ENCODE measurements at regions not wholly inside any gene's neighbourhood (a gene's known extent, or its start where the extent isn't known, plus 50 kb on each side); places are given as distances from the start of the nearest gene placed in this dataset.

DNA sequence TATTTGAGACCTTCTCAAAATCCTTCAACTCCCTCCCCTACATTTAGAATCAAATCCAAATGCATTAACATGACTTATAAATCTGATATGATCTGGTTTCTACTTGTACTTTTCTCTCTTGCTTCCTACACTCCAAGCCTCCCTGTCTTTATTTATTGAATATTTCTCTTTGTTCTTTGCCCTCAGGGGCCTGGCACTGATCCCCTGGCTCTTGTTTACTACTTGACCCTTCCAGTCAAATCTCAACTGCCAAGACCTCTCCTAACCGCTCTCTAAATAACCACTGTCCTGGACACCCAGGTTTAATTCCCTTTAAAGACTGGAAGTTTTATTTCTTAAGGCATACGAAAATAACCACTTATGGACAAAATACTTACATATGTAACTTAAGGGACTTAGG, 248.9 kb downstream of the CHRM3 start:
- no peak overlapping the region for H3K23ac ChIP-seq (ENCODE audit: low read length)
- no CpG with 5 or more reads among the region's 2 CpGs for WGBS (ENCODE audit: extremely low coverage, insufficient coverage, insufficient read length)
- H4K91ac ChIP-seq (ENCODE audit: low read depth, low read length): no peak overlapping the region

DNA sequence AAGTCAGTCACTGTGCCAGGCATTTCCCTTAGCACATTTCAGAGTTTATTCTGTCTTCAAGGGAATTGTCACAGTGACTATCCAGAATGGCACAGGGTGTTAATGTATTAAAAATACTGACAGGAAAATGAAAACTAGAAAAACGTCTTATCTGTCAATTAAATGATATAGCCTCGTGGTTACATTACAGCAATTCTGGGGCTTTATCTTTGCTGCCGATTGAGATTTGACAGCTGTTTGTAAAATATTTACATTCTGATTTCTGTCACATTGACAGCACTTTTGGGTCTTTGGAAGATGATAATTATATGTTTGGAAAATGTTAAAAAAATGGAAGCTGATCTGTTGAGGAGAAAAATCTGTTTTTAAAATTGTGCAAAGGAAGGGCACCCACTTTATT, 250.0 kb downstream of the CHRM3 start:
- no peaks in the 10 kb centered on the region for H3K4me1 ChIP-seq (ENCODE audit: control insufficient read depth in 1 of 2, insufficient read depth in 2 of 2, low read length in 2 of 2)
- no peak overlapping the region for H3K9ac ChIP-seq (ENCODE audit: low read length)
- H2BK12ac ChIP-seq (ENCODE audit: low read length): no peak overlapping the region
- H3K9me3 ChIP-seq (ENCODE audit: insufficient read depth, low read depth, low read length): no peaks in the 10 kb centered on the region
- no peak overlapping the region for H2BK5ac ChIP-seq (ENCODE audit: low read depth, low read length, poor library complexity)
- no peaks in the 10 kb centered on the region for H3K79me2 ChIP-seq (ENCODE audit: control insufficient read depth, insufficient read depth, low read length, poor library complexity)
- H3K36me3 ChIP-seq (ENCODE audit: control insufficient read depth in 1 of 2, insufficient read depth in 2 of 2, low read length in 2 of 2): no peaks in the 10 kb centered on the region
- H3K27me3 ChIP-seq (ENCODE audit: insufficient read depth, low read length): no peaks in the 10 kb centered on the region
- no peak overlapping the region for H4K91ac ChIP-seq (ENCODE audit: low read depth, low read length)
- H3K27ac ChIP-seq (ENCODE audit: low read depth, low read length): no peak overlapping the region
- no peak overlapping the region for H3K4me2 ChIP-seq (ENCODE audit: low read length)
- no peak overlapping the region for H2BK120ac ChIP-seq (ENCODE audit: insufficient read depth, low read length, poor library complexity)
- no peak overlapping the region for H3K4ac ChIP-seq (ENCODE audit: low read depth, low read length)
- no CpG with 5 or more reads among the region's 3 CpGs for WGBS (ENCODE audit: extremely low coverage, insufficient coverage, insufficient read length)
- no peak overlapping the region for H4K8ac ChIP-seq (ENCODE audit: low read depth, low read length)
- H3K14ac ChIP-seq (ENCODE audit: low read length): no peak overlapping the region
- H3K79me1 ChIP-seq (ENCODE audit: low read length): no peaks in the 10 kb centered on the region
- no peak overlapping the region for H3K23ac ChIP-seq (ENCODE audit: low read length)
- H2AFZ ChIP-seq (ENCODE audit: insufficient read depth, low read length, poor library complexity): no peak overlapping the region
- H3K4me3 ChIP-seq (ENCODE audit: low read depth, low read length): no peak overlapping the region
- H3K18ac ChIP-seq (ENCODE audit: low read length): no peak overlapping the region
- no peak overlapping the region for H2AK5ac ChIP-seq (ENCODE audit: low read length)
- no peak for DNase-seq
- no peak overlapping the region for H4K12ac ChIP-seq (ENCODE audit: low read depth, low read length)

More for the DNA sequence above, 248.9 kb downstream of the CHRM3 start:
- DNase-seq: no peak
- no peak overlapping the region for H3K27ac ChIP-seq (ENCODE audit: low read depth, low read length)
- H2BK120ac ChIP-seq (ENCODE audit: insufficient read depth, low read length, poor library complexity): no peak overlapping the region
- no peak overlapping the region for H3K4me3 ChIP-seq (ENCODE audit: low read depth, low read length)
- H4K8ac ChIP-seq (ENCODE audit: low read depth, low read length): no peak overlapping the region
- H2AFZ ChIP-seq (ENCODE audit: insufficient read depth, low read length, poor library complexity): no peak overlapping the region
- no peaks in the 10 kb centered on the region for H3K79me1 ChIP-seq (ENCODE audit: low read length)
- no peak overlapping the region for H2BK5ac ChIP-seq (ENCODE audit: low read depth, low read length, poor library complexity)
- no peaks in the 10 kb centered on the region for H3K79me2 ChIP-seq (ENCODE audit: control insufficient read depth, insufficient read depth, low read length, poor library complexity)
- H3K36me3 ChIP-seq (ENCODE audit: control insufficient read depth in 1 of 2, insufficient read depth in 2 of 2, low read length in 2 of 2): no peaks in the 10 kb centered on the region
- no peak overlapping the region for H3K14ac ChIP-seq (ENCODE audit: low read length)
- no peaks in the 10 kb centered on the region for H3K9me3 ChIP-seq (ENCODE audit: insufficient read depth, low read depth, low read length)
- H2AK5ac ChIP-seq (ENCODE audit: low read length): no peak overlapping the region
- no peak overlapping the region for H2BK12ac ChIP-seq (ENCODE audit: low read length)
- H3K9ac ChIP-seq (ENCODE audit: low read length): no peak overlapping the region
- no peak overlapping the region for H3K4me2 ChIP-seq (ENCODE audit: low read length)
- H3K18ac ChIP-seq (ENCODE audit: low read length): no peak overlapping the region
- no peak overlapping the region for H3K4ac ChIP-seq (ENCODE audit: low read depth, low read length)
- no peaks in the 10 kb centered on the region for H3K27me3 ChIP-seq (ENCODE audit: insufficient read depth, low read length)
- H3K4me1 ChIP-seq (ENCODE audit: control insufficient read depth in 1 of 2, insufficient read depth in 2 of 2, low read length in 2 of 2): no peaks in the 10 kb centered on the region
- no peak overlapping the region for H4K12ac ChIP-seq (ENCODE audit: low read depth, low read length)

DNA sequence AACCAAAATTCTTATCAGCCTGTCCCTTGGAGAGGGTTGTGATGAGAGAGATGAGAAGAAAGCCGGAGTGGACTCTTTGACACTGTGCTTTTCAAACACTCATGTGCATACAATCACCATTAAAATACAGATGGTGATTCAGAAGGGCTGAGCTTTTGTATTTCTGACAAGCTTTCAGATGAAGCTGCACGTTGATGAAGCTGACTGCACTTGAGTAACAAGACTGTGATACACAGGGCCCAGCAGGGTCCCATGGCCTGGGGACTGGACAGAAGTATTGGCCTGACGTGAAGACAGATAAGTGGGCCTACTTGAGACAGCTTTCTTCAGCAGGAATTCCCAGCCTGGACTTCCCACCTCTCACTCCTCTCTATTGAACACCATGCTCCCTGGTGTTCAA, 258.2 kb downstream of the CHRM3 start:
- Histone ChIP-seq H4K91ac (ENCODE audit: low read depth, low read length) (no peak overlapping the region), H3K23ac (ENCODE audit: low read length) (no peak overlapping the region), H2BK5ac (ENCODE audit: low read depth, low read length, poor library complexity) (no peak overlapping the region), H3K9me3 (ENCODE audit: insufficient read depth, low read depth, low read length) (peaks cover 4% of the 10 kb centered on the region), H2AK5ac (ENCODE audit: low read length) (no peak overlapping the region), H3K18ac (ENCODE audit: low read length) (no peak overlapping the region), H3K27me3 (ENCODE audit: insufficient read depth, low read length) (no peaks in the 10 kb centered on the region), H3K4ac (ENCODE audit: low read depth, low read length) (no peak overlapping the region), H2BK120ac (ENCODE audit: insufficient read depth, low read length, poor library complexity) (no peak overlapping the region), H3K36me3 (ENCODE audit: control insufficient read depth in 1 of 2, insufficient read depth in 2 of 2, low read length in 2 of 2) (peaks cover 0 to 3% of the 10 kb centered on the region in 2 experiments), H3K79me2 (ENCODE audit: control insufficient read depth, insufficient read depth, low read length, poor library complexity) (no peaks in the 10 kb centered on the region), H3K4me1 (ENCODE audit: control insufficient read depth in 1 of 2, insufficient read depth in 2 of 2, low read length in 2 of 2) (no peaks in the 10 kb centered on the region), H3K27ac (ENCODE audit: low read depth, low read length) (no peak overlapping the region), H4K12ac (ENCODE audit: low read depth, low read length) (no peak overlapping the region), H4K8ac (ENCODE audit: low read depth, low read length) (no peak overlapping the region), H3K79me1 (ENCODE audit: low read length) (no peaks in the 10 kb centered on the region), H3K4me2 (ENCODE audit: low read length) (no peak overlapping the region), H2AFZ (ENCODE audit: insufficient read depth, low read length, poor library complexity) (no peak overlapping the region), H3K4me3 (ENCODE audit: low read depth, low read length) (no peak overlapping the region), H2BK12ac (ENCODE audit: low read length) (no peak overlapping the region), H3K9ac (ENCODE audit: low read length) (no peak overlapping the region), H3K14ac (ENCODE audit: low read length) (no peak overlapping the region)
- no peak for DNase-seq
- WGBS (ENCODE audit: extremely low coverage, insufficient coverage, insufficient read length): no CpG with 5 or more reads among the region's 3 CpGs

DNA sequence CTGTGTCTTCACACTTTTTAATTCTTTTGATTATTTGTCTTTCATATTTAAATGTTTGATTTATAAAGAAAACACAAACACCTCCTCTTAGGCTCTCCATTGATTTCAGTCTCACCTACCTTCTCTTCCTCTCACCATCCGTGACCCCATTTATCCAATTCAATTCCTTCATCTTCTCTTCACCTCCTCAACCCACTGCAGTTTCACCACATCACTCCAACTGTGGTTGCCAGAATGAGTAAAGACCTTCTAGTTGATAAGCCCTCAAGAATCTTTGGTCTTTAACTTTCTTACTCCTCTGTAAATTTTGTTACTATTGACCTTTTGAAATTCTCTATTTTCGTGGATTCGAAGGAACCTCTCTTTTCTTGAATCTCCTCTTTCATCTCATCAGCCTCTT, 260.7 kb downstream of the CHRM3 start:
- Histone ChIP-seq H2AFZ (ENCODE audit: insufficient read depth, low read length, poor library complexity) (no peak overlapping the region), H3K27ac (ENCODE audit: low read depth, low read length) (no peak overlapping the region), H3K9me3 (ENCODE audit: insufficient read depth, low read depth, low read length) (peaks cover 4% of the 10 kb centered on the region), H3K18ac (ENCODE audit: low read length) (no peak overlapping the region), H3K27me3 (ENCODE audit: insufficient read depth, low read length) (no peaks in the 10 kb centered on the region), H4K91ac (ENCODE audit: low read depth, low read length) (no peak overlapping the region), H3K36me3 (ENCODE audit: control insufficient read depth in 1 of 2, insufficient read depth in 2 of 2, low read length in 2 of 2) (peaks cover 0 to 3% of the 10 kb centered on the region in 2 experiments), H4K12ac (ENCODE audit: low read depth, low read length) (no peak overlapping the region), H2BK5ac (ENCODE audit: low read depth, low read length, poor library complexity) (no peak overlapping the region), H3K4me1 (ENCODE audit: control insufficient read depth in 1 of 2, insufficient read depth in 2 of 2, low read length in 2 of 2) (no peaks in the 10 kb centered on the region), H3K79me2 (ENCODE audit: control insufficient read depth, insufficient read depth, low read length, poor library complexity) (no peaks in the 10 kb centered on the region), H3K79me1 (ENCODE audit: low read length) (no peaks in the 10 kb centered on the region), H3K9ac (ENCODE audit: low read length) (no peak overlapping the region), H2BK120ac (ENCODE audit: insufficient read depth, low read length, poor library complexity) (no peak overlapping the region), H3K14ac (ENCODE audit: low read length) (no peak overlapping the region), H3K4ac (ENCODE audit: low read depth, low read length) (no peak overlapping the region), H3K4me3 (ENCODE audit: low read depth, low read length) (no peak overlapping the region), H3K23ac (ENCODE audit: low read length) (no peak overlapping the region), H4K8ac (ENCODE audit: low read depth, low read length) (no peak overlapping the region), H2BK12ac (ENCODE audit: low read length) (no peak overlapping the region), H2AK5ac (ENCODE audit: low read length) (no peak overlapping the region), H3K4me2 (ENCODE audit: low read length) (no peak overlapping the region)
- 100% methylated on average over 1 of the region's 3 CpGs for WGBS (ENCODE audit: extremely low coverage, insufficient coverage, insufficient read length)
- no peak for DNase-seq

All from trophoblast cell (in vitro differentiated cells and primary cell).